OCI-LY7 (cell line): ENCODE measurements at regions not wholly inside any gene's neighbourhood (a gene's known extent, or its start where the extent isn't known, plus 50 kb on each side); places are given as distances from the start of the nearest gene placed in this dataset.

Experiments
- BruUV-seq: library from RNA; stranded (reverse); fragments of 400-500 nt; replicated peaks from 2 replicates; lab custom pipeline; 2021; lab: Mats Ljungman, UMichigan
- CTCF ChIA-PET: fragments of 300-600 bp; sonication (Branson Sonifier 250); formaldehyde crosslinking; loops from one replicate; lab custom pipeline; 2022; ENCODE audit warnings: antibody characterized with exemption; ENCODE audit not compliant: unreplicated experiment; lab: Charles Lee
- POLR2A ChIA-PET: fragments of 300-600 bp; sonication (Branson Sonifier 250); formaldehyde crosslinking; loops from one replicate; lab custom pipeline; 2022; ENCODE audit warnings: antibody characterized with exemption; lab: Charles Lee
- DNase-seq: peaks from one replicate; pipeline ENCODE4 v3.0.0-alpha.2; 2015; ENCODE audit warnings: low spot score
- H2AFZ ChIP-seq: fragments of 200-600 bp; sonication (generic), shearing (Covaris generic); 2 replicates; pipeline ENCODE4 v1.6.1; 2014; ENCODE audit warnings: mild to moderate bottlenecking, antibody characterized with exemption, low read length, moderate library complexity
- H3K27ac ChIP-seq: fragments of 200-600 bp; sonication (generic); 2 replicates; pipeline ENCODE4 v1.5.1; 2014; ENCODE audit warnings: mixed run types, low read depth, mild to moderate bottlenecking, moderate library complexity, low read length, inconsistent platforms; ENCODE audit not compliant: poor library complexity, severe bottlenecking
- H3K36me3 ChIP-seq: fragments of 200-600 bp; sonication (generic); 2 replicates; pipeline ENCODE4 v1.6.1; 2014; ENCODE audit warnings: mild to moderate bottlenecking, antibody characterized with exemption, low read length, moderate library complexity, mixed read lengths; ENCODE audit not compliant: insufficient read depth
- H3K4me1 ChIP-seq: fragments of 200-600 bp; sonication (generic); 2 replicates; pipeline ENCODE4 v1.5.1; 2014; ENCODE audit warnings: mild to moderate bottlenecking, low read length; ENCODE audit not compliant: insufficient read depth, poor library complexity, severe bottlenecking
- H3K4me2 ChIP-seq: fragments of 200-600 bp; sonication (generic); 2 replicates; pipeline ENCODE4 v1.6.1; 2014; ENCODE audit warnings: mild to moderate bottlenecking, low read length
- H3K4me3 ChIP-seq: fragments of 200-600 bp; sonication (generic); 2 replicates; pipeline ENCODE4 v1.5.1; 2014; ENCODE audit warnings: mild to moderate bottlenecking, low read depth, low read length; ENCODE audit not compliant: poor library complexity, severe bottlenecking
- H3K79me2 ChIP-seq: fragments of 200-600 bp; sonication (generic); 2 replicates; pipeline ENCODE4 v1.6.1; 2016; ENCODE audit warnings: low read depth, mild to moderate bottlenecking, low read length, moderate library complexity, mixed read lengths; ENCODE audit not compliant: insufficient read depth
- H3K9me2 ChIP-seq: fragments of 200-600 bp; sonication (generic); 2 replicates; pipeline ENCODE4 v1.6.1; 2016; ENCODE audit warnings: mild to moderate bottlenecking, low read length, mixed read lengths; ENCODE audit not compliant: insufficient read depth
- H3K9me3 ChIP-seq: fragments of 200-600 bp; sonication (generic); 2 replicates; pipeline ENCODE4 v1.6.1; 2014; ENCODE audit warnings: mild to moderate bottlenecking, mixed run types, low read length, mixed read lengths
- H4K20me1 ChIP-seq: fragments of 200-600 bp; sonication (generic); 2 replicates; pipeline ENCODE4 v1.6.1; 2014; ENCODE audit warnings: mild to moderate bottlenecking, antibody characterized with exemption, low read length, moderate library complexity, mixed read lengths; ENCODE audit not compliant: insufficient read depth
- CTCF ChIP-seq: fragments of 200-600 bp; sonication (generic); conservative IDR thresholded peaks from 2 replicates; pipeline ENCODE4 v1.5.1; 2014; ENCODE audit warnings: mild to moderate bottlenecking, antibody characterized with exemption, low read length, moderate library complexity, mixed read lengths
- EZH2phosphoT487 ChIP-seq: fragments of 200-600 bp; sonication (generic); IDR thresholded peaks from 2 replicates; pipeline ENCODE4 v1.6.1; 2018; ENCODE audit warnings: low read depth, borderline replicate concordance, mild to moderate bottlenecking, mixed run types, antibody characterized with exemption, low read length, moderate library complexity, mixed read lengths
- intact Hi-C: fragments of 100-400 bp; cut with micrococcal nuclease; formaldehyde crosslinking; loops from one replicate; pipeline ENCODE4 v1.10.0; 2022; ENCODE audit not compliant: unreplicated experiment

GRCh38 chr4:161225327-161225726 lies 938.5 kb downstream of the FSTL5 start:
- Histone ChIP-seq H3K79me2 (no peaks in the 10 kb centered on the region), H3K27ac (no peak overlapping the region), H3K4me3 (no peak overlapping the region), H3K4me1 (no peaks in the 10 kb centered on the region), H4K20me1 (no peaks in the 10 kb centered on the region), H2AFZ (no peak overlapping the region), H3K36me3 (no peaks in the 10 kb centered on the region), H3K4me2 (no peak overlapping the region), H3K9me3 (peaks cover 7% of the 10 kb centered on the region; the same call in 1 of the 2 replicates), H3K9me2 (no peaks in the 10 kb centered on the region)
- intact Hi-C loops = no loop called here
- TF ChIP-seq CTCF (no peak), EZH2phosphoT487 (no peak)
- POLR2A ChIA-PET = no interaction called here
- no TSS peak for BruUV-seq
- CTCF ChIA-PET = no interaction called here
- DNase-seq = no peak

GRCh38 chr4:161222889-161223288 lies 940.9 kb downstream of the FSTL5 start:
- TF ChIP-seq CTCF = no peak
- TF ChIP-seq EZH2phosphoT487 = no peak
- H3K4me3 ChIP-seq = no peak overlapping the region
- H3K79me2 ChIP-seq = no peaks in the 10 kb centered on the region
- no peaks in the 10 kb centered on the region for H3K9me3 ChIP-seq
- intact Hi-C loops = no loop called here
- no TSS peak for BruUV-seq
- H4K20me1 ChIP-seq = no peaks in the 10 kb centered on the region
- no peaks in the 10 kb centered on the region for H3K4me1 ChIP-seq
- H2AFZ ChIP-seq = no peak overlapping the region
- ChIA-PET POLR2A (no interaction called here), CTCF (no interaction called here)
- H3K4me2 ChIP-seq = no peak overlapping the region
- no peaks in the 10 kb centered on the region for H3K36me3 ChIP-seq
- no peak for DNase-seq
- no peaks in the 10 kb centered on the region for H3K9me2 ChIP-seq
- H3K27ac ChIP-seq = no peak overlapping the region

- no peak for TF ChIP-seq EZH2phosphoT487
- no peak for TF ChIP-seq CTCF
- H3K36me3 ChIP-seq = no peaks in the 10 kb centered on the region
- H3K4me3 ChIP-seq = no peak overlapping the region
- no TSS peak for BruUV-seq
- no peak overlapping the region for H3K4me2 ChIP-seq
- no peak for DNase-seq
- POLR2A ChIA-PET = no interaction called here
- no peak overlapping the region for H2AFZ ChIP-seq
- intact Hi-C loops = no loop called here
- CTCF ChIA-PET = no interaction called here
- no peaks in the 10 kb centered on the region for H3K4me1 ChIP-seq
- H3K9me3 ChIP-seq = no peaks in the 10 kb centered on the region
- H3K9me2 ChIP-seq = no peaks in the 10 kb centered on the region
- H3K79me2 ChIP-seq = no peaks in the 10 kb centered on the region
- H3K27ac ChIP-seq = no peak overlapping the region
- no peaks in the 10 kb centered on the region for H4K20me1 ChIP-seq
Measured at GRCh38 chr4:161208564-161208963, 955.2 kb downstream of the FSTL5 start.
